Esophagus muscularis mucosa (tissue), 4 donors: ENCODE measurements at regions not wholly inside any gene's neighbourhood (a gene's known extent, or its start where the extent isn't known, plus 50 kb on each side); places are given as distances from the start of the nearest gene placed in this dataset.

Experiments used
- EP300 ChIP-seq: sonication (generic); formaldehyde crosslinking; IDR thresholded peaks from one replicate; pipeline ENCODE4 v1.6.1; 2017; ENCODE audit warnings: antibody characterized with exemption
- POLR2A ChIP-seq: fragments of 450-650 bp; IDR thresholded peaks from one replicate; pipeline ENCODE4 v1.6.1; 2017; ENCODE audit warnings: antibody characterized with exemption, moderate library complexity, mild to moderate bottlenecking, low read depth
- POLR2AphosphoS5 ChIP-seq, 2 donors: sonication (generic); formaldehyde crosslinking; IDR thresholded peaks; one replicate each; pipeline ENCODE4 v1.6.1; 2017; ENCODE audit warnings: antibody characterized with exemption in 2 of 2
- TF ChIP-seq, protein P1 (sequence below), 3 experiments: fragments of 200-600 bp in 2 of 3; fragments of 450-650 bp in 1 of 3; sonication (generic) in 2 of 3; IDR thresholded peaks; one replicate each; pipeline ENCODE4 v1.5.1; 2017 to 2019; ENCODE audit warnings: antibody characterized with exemption in 3 of 3, mild to moderate bottlenecking in 2 of 3, moderate library complexity in 1 of 3

DNA sequence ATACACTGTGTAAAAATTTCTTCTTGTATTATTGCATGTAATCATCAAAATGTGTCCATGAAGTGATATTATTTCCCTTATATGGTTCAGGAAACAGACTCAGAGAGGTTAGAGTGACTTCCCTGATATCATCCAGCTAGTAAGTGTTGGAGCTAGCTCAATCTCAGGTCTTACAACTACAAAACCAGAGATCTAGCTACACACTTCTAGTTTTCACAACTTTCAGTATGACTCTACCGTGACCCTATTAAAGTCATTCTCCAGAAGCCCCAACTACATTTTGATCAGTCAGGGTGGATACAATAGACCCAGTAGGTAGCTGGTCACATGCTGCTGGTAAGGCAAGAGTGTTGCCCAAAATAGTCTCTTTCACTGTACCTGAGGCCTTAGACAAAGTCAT is 165.3 kb downstream of the GOLIM4 start:
- TF ChIP-seq, protein P1, sequence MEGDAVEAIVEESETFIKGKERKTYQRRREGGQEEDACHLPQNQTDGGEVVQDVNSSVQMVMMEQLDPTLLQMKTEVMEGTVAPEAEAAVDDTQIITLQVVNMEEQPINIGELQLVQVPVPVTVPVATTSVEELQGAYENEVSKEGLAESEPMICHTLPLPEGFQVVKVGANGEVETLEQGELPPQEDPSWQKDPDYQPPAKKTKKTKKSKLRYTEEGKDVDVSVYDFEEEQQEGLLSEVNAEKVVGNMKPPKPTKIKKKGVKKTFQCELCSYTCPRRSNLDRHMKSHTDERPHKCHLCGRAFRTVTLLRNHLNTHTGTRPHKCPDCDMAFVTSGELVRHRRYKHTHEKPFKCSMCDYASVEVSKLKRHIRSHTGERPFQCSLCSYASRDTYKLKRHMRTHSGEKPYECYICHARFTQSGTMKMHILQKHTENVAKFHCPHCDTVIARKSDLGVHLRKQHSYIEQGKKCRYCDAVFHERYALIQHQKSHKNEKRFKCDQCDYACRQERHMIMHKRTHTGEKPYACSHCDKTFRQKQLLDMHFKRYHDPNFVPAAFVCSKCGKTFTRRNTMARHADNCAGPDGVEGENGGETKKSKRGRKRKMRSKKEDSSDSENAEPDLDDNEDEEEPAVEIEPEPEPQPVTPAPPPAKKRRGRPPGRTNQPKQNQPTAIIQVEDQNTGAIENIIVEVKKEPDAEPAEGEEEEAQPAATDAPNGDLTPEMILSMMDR (IDR thresholded peaks at IDR 0.05) = no peak
- no peak for TF ChIP-seq POLR2AphosphoS5 (IDR thresholded peaks at IDR 0.05)
- no peak for TF ChIP-seq POLR2A
- no peak for TF ChIP-seq EP300
